Kidney (tissue), 13 donors: ENCODE measurements at regions not wholly inside any gene's neighbourhood (a gene's known extent, or its start where the extent isn't known, plus 50 kb on each side); places are given as distances from the start of the nearest gene placed in this dataset.
A peak's percentile ranks its signal among the peaks of the same experiment; 100 is the strongest.

ENCODE experiments used
- DNase-seq, 5 donors: peaks; one replicate each; pipeline ENCODE4 v3.0.0-alpha.2; 2013 to 2020
- FAIRE-seq: peaks from 2 replicates; lab custom pipeline; 2012; peaks lifted over from hg19 to GRCh38; lab: Jason Lieb, UNC
- H3K27ac ChIP-seq, 2 donors: one replicate each; pipeline ENCODE4 v1.7.0; 2013; ENCODE audit warnings: low read depth in 2 of 2, low read length in 2 of 2, inconsistent platforms in 1 of 2
- H3K27me3 ChIP-seq: one replicate; pipeline ENCODE4 v1.7.1; 2013; ENCODE audit warnings: low read length, inconsistent platforms; ENCODE audit not compliant: control insufficient read depth, insufficient read depth
- H3K36me3 ChIP-seq, 3 donors: one replicate each; pipeline versions ENCODE4 v1.7.0 to v1.7.1; 2013; ENCODE audit warnings: low read length in 3 of 3, control low read depth in 1 of 3, inconsistent platforms in 1 of 3; ENCODE audit not compliant: insufficient read depth in 3 of 3, control insufficient read depth in 2 of 3
- H3K4me1 ChIP-seq, 3 donors: one replicate each; pipeline versions ENCODE4 v1.7.0 to v1.7.1; 2013; ENCODE audit warnings: low read length in 3 of 3, inconsistent platforms in 1 of 3, low read depth in 1 of 3; ENCODE audit not compliant: control insufficient read depth in 2 of 3, insufficient read depth in 2 of 3
- H3K4me3 ChIP-seq, 3 donors: one replicate each; pipeline versions ENCODE4 v1.7.0 to v1.8.1; 2013; ENCODE audit warnings: low read length in 3 of 3, control low read depth in 1 of 3, inconsistent platforms in 1 of 3
- H3K9ac ChIP-seq, 3 donors: one replicate each; pipeline versions ENCODE4 v1.7.0 to v1.7.1; 2013; ENCODE audit warnings: low read length in 3 of 3, control low read depth in 1 of 3, inconsistent platforms in 1 of 3
- H3K9me3 ChIP-seq, 3 donors: one replicate each; pipeline versions ENCODE4 v1.7.0 to v1.7.1; 2013; ENCODE audit warnings: low read length in 3 of 3, control low read depth in 1 of 3, inconsistent platforms in 1 of 3; ENCODE audit not compliant: control insufficient read depth in 2 of 3, insufficient read depth in 1 of 3
- CTCF ChIP-seq: IDR thresholded peaks from 3 replicates; pipeline ENCODE4 v1.5.1; 2012; ENCODE audit warnings: mild to moderate bottlenecking, moderate library complexity, borderline replicate concordance; ENCODE audit not compliant: insufficient read depth; ENCODE audit errors: extremely low read depth
- intact Hi-C: fragments of 100-400 bp; cut with DNase I; formaldehyde crosslinking; loops from one replicate; pipeline ENCODE4 v1.11.1; 2022
- donor health status: control.
- donor health status: control.
- donor health status: control.
- donor health status: control.
- donor health status: control.
- donor health status: DM: yes; HTN: yes; CAD: no.
- donor health status: Normal renal cell carcinoma (clear cell type).

GRCh38 chr7:123401295-123401694 lies 133.1 kb downstream of the IQUB start:
- FAIRE-seq: no peak
- Histone ChIP-seq H3K4me3 (no peak overlapping the region), H3K4me1 (peaks cover 2 to 4% (median 3%) of the 10 kb centered on the region in 3 donors), H3K36me3 (no peaks in the 10 kb centered on the region), H3K9me3 (no peaks in the 10 kb centered on the region), H3K27me3 (no peaks in the 10 kb centered on the region), H3K9ac (no peak overlapping the region), H3K27ac (no peak overlapping the region)
- TF ChIP-seq CTCF: no peak
- intact Hi-C loops: no loop called here
- DNase-seq: no peak

GRCh38 chr7:123400196-123400595 lies 134.2 kb downstream of the IQUB start:
- Histone ChIP-seq H3K9ac (no peak overlapping the region), H3K4me1 (peaks cover 2 to 4% (median 3%) of the 10 kb centered on the region in 3 donors), H3K36me3 (no peaks in the 10 kb centered on the region), H3K4me3 (no peak overlapping the region), H3K9me3 (no peaks in the 10 kb centered on the region), H3K27ac (no peak overlapping the region), H3K27me3 (no peaks in the 10 kb centered on the region)
- FAIRE-seq: no peak
- intact Hi-C loops: no loop called here
- no peak for TF ChIP-seq CTCF
- peak in 2 of 5 donors; percentile 54 to 61 for DNase-seq

- no peak for TF ChIP-seq CTCF
- Histone ChIP-seq H3K27ac (no peak overlapping the region), H3K27me3 (no peaks in the 10 kb centered on the region), H3K9ac (no peak overlapping the region), H3K4me3 (no peak overlapping the region), H3K4me1 (peaks cover 2 to 4% (median 3%) of the 10 kb centered on the region in 3 donors), H3K9me3 (no peaks in the 10 kb centered on the region), H3K36me3 (no peaks in the 10 kb centered on the region)
- intact Hi-C loops: no loop called here
- FAIRE-seq (no peak), DNase-seq (peak in 1 of 5 donors; percentile 7)
Observed at GRCh38 chr7:123398921-123399320, 135.5 kb downstream of the IQUB start.

- H3K4me3 ChIP-seq: no peak overlapping the region
- H3K27me3 ChIP-seq: no peaks in the 10 kb centered on the region
- peak in 2 of 5 donors; percentile 26 to 41 for DNase-seq
- intact Hi-C loops: no loop called here
- TF ChIP-seq CTCF: no peak
- no peaks in the 10 kb centered on the region for H3K36me3 ChIP-seq
- peaks cover 2 to 4% (median 3%) of the 10 kb centered on the region in 3 donors for H3K4me1 ChIP-seq
- no peak for FAIRE-seq
- H3K9me3 ChIP-seq: no peaks in the 10 kb centered on the region
- H3K9ac ChIP-seq: no peak overlapping the region
- no peak overlapping the region for H3K27ac ChIP-seq
Observed at GRCh38 chr7:123397746-123398338, 136.6 kb downstream of the IQUB start.
